ENCODE measurements at regions not wholly inside any gene's neighbourhood (a gene's known extent, or its start where the extent isn't known, plus 50 kb on each side); places are given as distances from the start of the nearest gene placed in this dataset.

GRCh38 chr17:73785958-73786743 lies 141.9 kb upstream of the SDK2 start:
- TF ChIP-seq, protein P1, sequence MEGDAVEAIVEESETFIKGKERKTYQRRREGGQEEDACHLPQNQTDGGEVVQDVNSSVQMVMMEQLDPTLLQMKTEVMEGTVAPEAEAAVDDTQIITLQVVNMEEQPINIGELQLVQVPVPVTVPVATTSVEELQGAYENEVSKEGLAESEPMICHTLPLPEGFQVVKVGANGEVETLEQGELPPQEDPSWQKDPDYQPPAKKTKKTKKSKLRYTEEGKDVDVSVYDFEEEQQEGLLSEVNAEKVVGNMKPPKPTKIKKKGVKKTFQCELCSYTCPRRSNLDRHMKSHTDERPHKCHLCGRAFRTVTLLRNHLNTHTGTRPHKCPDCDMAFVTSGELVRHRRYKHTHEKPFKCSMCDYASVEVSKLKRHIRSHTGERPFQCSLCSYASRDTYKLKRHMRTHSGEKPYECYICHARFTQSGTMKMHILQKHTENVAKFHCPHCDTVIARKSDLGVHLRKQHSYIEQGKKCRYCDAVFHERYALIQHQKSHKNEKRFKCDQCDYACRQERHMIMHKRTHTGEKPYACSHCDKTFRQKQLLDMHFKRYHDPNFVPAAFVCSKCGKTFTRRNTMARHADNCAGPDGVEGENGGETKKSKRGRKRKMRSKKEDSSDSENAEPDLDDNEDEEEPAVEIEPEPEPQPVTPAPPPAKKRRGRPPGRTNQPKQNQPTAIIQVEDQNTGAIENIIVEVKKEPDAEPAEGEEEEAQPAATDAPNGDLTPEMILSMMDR (IDR thresholded peaks at IDR 0.05; ENCODE audit: low read length) = no peak
- TF ChIP-seq EZH2phosphoT487 (IDR thresholded peaks at IDR 0.05; ENCODE audit: low read length) = no peak

Data from MM.1S (cell line).